ENCODE measurements at regions not wholly inside any gene's neighbourhood (a gene's known extent, or its start where the extent isn't known, plus 50 kb on each side); places are given as distances from the start of the nearest gene placed in this dataset.

- Mint-ChIP-seq H3K4me3 (no peak overlapping the region), H3K9me3 (peaks cover 11% of the 10 kb centered on the region in 2 experiments)
- DNase-seq: peak; percentile 21
Observed at GRCh38 chr20:58129721-58130151, 98.7 kb downstream of the ANKRD60 start.

More at GRCh38 chr20:58129721-58130151, 98.7 kb downstream of the ANKRD60 start:
- Histone ChIP-seq H3K23ac (ENCODE audit: insufficient read length, low read depth, low read length) (no peak overlapping the region), H2BK15ac (ENCODE audit: low read depth, low read length) (no peak overlapping the region), H4K20me1 (ENCODE audit: control insufficient read depth, insufficient read depth, insufficient read length) (no peaks in the 10 kb centered on the region), H3K4ac (ENCODE audit: low read depth, low read length) (no peak overlapping the region), H2BK120ac (ENCODE audit: low read depth, low read length, poor library complexity, severe bottlenecking) (no peak overlapping the region), H2BK12ac (ENCODE audit: insufficient read length, low read depth, low read length) (no peak overlapping the region), H3K27ac (ENCODE audit: insufficient read length, low read depth, low read length) (no peak overlapping the region), H2BK5ac (ENCODE audit: insufficient read length, low read length) (no peak overlapping the region), H3K9ac (ENCODE audit: extremely low read depth, insufficient read length, low read length) (no peak overlapping the region), H3K4me2 (ENCODE audit: insufficient read depth, insufficient read length, low read length) (no peak overlapping the region), H3K18ac (ENCODE audit: insufficient read length, low read depth, low read length) (no peak overlapping the region), H3K27me3 (ENCODE audit: insufficient read depth, low read length) (no peaks in the 10 kb centered on the region), H3K56ac (ENCODE audit: insufficient read length, low read depth, low read length) (no peak overlapping the region), H3K14ac (ENCODE audit: insufficient read depth, low read length) (no peak overlapping the region), H4K8ac (replicated peaks; ENCODE audit: insufficient read length, low read depth, low read length) (no peak overlapping the region), H2AK5ac (ENCODE audit: insufficient read length, low read length) (no peak overlapping the region), H3K23me2 (ENCODE audit: insufficient read length, low read depth, low read length, poor library complexity, severe bottlenecking) (no peaks in the 10 kb centered on the region), H3T11ph (ENCODE audit: low read length) (no peak overlapping the region), H3K79me2 (ENCODE audit: insufficient read depth, low read length) (no peaks in the 10 kb centered on the region), H3K9me3 (ENCODE audit: control insufficient read depth, low read depth, low read length) (no peaks in the 10 kb centered on the region), H2AFZ (ENCODE audit: low read length) (no peak overlapping the region), H2BK20ac (ENCODE audit: low read depth, low read length, poor library complexity, severe bottlenecking) (no peak overlapping the region), H3K4me1 (ENCODE audit: insufficient read depth, low read length) (no peaks in the 10 kb centered on the region; the same call in 1 of the 2 replicates), H4K91ac (ENCODE audit: insufficient read length, low read depth, low read length) (no peak overlapping the region), H3K79me1 (ENCODE audit: insufficient read depth, low read depth, low read length, poor library complexity, severe bottlenecking) (no peaks in the 10 kb centered on the region), H4K5ac (ENCODE audit: insufficient read length, low read depth, low read length) (no peak overlapping the region)
- no peaks in the 10 kb centered on the region; a peak in 2 of 7 replicates for H3K36me3 Mint-ChIP-seq (ENCODE audit: insufficient read depth in 1 of 3, low read depth in 3 of 3)
- no peaks in the 10 kb centered on the region; the same call in 1 of the 2 replicates for H3K27me3 Mint-ChIP-seq (ENCODE audit: low read depth)
- WGBS (ENCODE audit: extremely low coverage, insufficient read length, low lambda C conversion rate): no CpG with 5 or more reads among the region's 13 CpGs
- no peak overlapping the region for H3K27ac Mint-ChIP-seq
- H3K4me1 Mint-ChIP-seq: peaks cover 25 to 32% of the 10 kb centered on the region in 2 experiments
- TF ChIP-seq CTCF (conservative IDR thresholded peaks at IDR 0.05): no peak
